A549 (cell line): ENCODE measurements at regions not wholly inside any gene's neighbourhood (a gene's known extent, or its start where the extent isn't known, plus 50 kb on each side); places are given as distances from the start of the nearest gene placed in this dataset.

Source experiments
- ATAC-seq, 2 experiments: fragments of 200-7000 bp in 1 of 2; fragments of >200 bp in 1 of 2; cut with Nextera tagmentation in 1 of 2; cut with Tn5 transposase in 1 of 2; 3 replicates each; pipeline versions ENCODE4 v1.8.0 to v1.9.1; 2018 to 2020; ENCODE audit warnings: mild to moderate bottlenecking in 1 of 2, moderate library complexity in 1 of 2
- CTCF ChIA-PET: fragments of 300-600 bp; sonication (Branson Sonifier 250); formaldehyde crosslinking; extraction: SDS; loops from one replicate; lab custom pipeline; 2021; ENCODE audit warnings: antibody characterized with exemption, inconsistent platforms; lab: Yijun Ruan, JAX
- POLR2A ChIA-PET: fragments of 350-600 bp; formaldehyde crosslinking; extraction: SDS; loops from one replicate; lab custom pipeline; 2021; ENCODE audit warnings: antibody characterized with exemption, inconsistent platforms; lab: Yijun Ruan, JAX
- DNase-seq, 2 experiments: peaks; one replicate each; pipeline versions ENCODE4 v3.0.0 to v3.0.0-alpha.2; 2011 to 2016; ENCODE audit warnings: low read depth in 1 of 2, low spot score in 1 of 2
- FAIRE-seq: peaks from 2 replicates; lab custom pipeline; 2011; peaks lifted over from hg19 to GRCh38; lab: Jason Lieb, UNC
- H3K27ac ChIP-seq, 2 experiments: fragments of >200 bp; sonication (Bioruptor Twin); formaldehyde crosslinking; 3 replicates each; pipeline ENCODE4 v1.5.1; 2016 to 2017
- H3K4me1 ChIP-seq: fragments of >200 bp; sonication (Bioruptor Twin); formaldehyde crosslinking; 3 replicates; pipeline ENCODE4 v1.6.1; 2016
- H3K4me2 ChIP-seq: fragments of >200 bp; sonication (Bioruptor Twin); formaldehyde crosslinking; 3 replicates; pipeline ENCODE4 v1.6.1; 2016
- H3K4me3 ChIP-seq: fragments of >200 bp; sonication (Bioruptor Twin); formaldehyde crosslinking; 3 replicates; pipeline ENCODE4 v1.5.1; 2016
- H3K9me3 ChIP-seq: fragments of >200 bp; sonication (Bioruptor Twin); formaldehyde crosslinking; 3 replicates; pipeline ENCODE4 v1.6.1; 2016
- CBX2 ChIP-seq: fragments of 200-600 bp; sonication (generic); IDR thresholded peaks from 2 replicates; pipeline ENCODE4 v1.6.1; 2016; ENCODE audit warnings: low read depth, mild to moderate bottlenecking, borderline replicate concordance
- CTCF ChIP-seq: fragments of >200 bp; sonication (Bioruptor Twin); formaldehyde crosslinking; IDR thresholded peaks from 3 replicates; pipeline ENCODE4 v1.5.1; 2016
- EHF ChIP-seq: fragments of 250-450 bp; sonication (Bioruptor Pico); IDR thresholded peaks from 2 replicates; pipeline ENCODE4 v1.5.0; 2020; ENCODE audit warnings: mild to moderate bottlenecking
- EHMT2 ChIP-seq: fragments of 200-600 bp; sonication (generic); IDR thresholded peaks from 2 replicates; pipeline ENCODE4 v1.6.1; 2016; ENCODE audit warnings: antibody characterized with exemption, low read depth, mild to moderate bottlenecking, moderate library complexity
- ELK1 ChIP-seq: fragments of 150-350 bp; IDR thresholded peaks from 2 replicates; pipeline ENCODE4 v1.6.1; 2014; ENCODE audit warnings: low read depth, mild to moderate bottlenecking, low read length
- EP300 ChIP-seq, 2 experiments: fragments of >200 bp; sonication (Bioruptor Twin); formaldehyde crosslinking; IDR thresholded peaks; 2 replicates in 1 of 2; 3 replicates in 1 of 2; pipeline ENCODE4 v1.6.1; 2016 to 2017
- GATA3 ChIP-seq: IDR thresholded peaks from 2 replicates; pipeline ENCODE4 v1.6.1; 2012; ENCODE audit warnings: borderline replicate concordance
- HES2 ChIP-seq: fragments of >200 bp; sonication (Bioruptor Twin); formaldehyde crosslinking; IDR thresholded peaks from 2 replicates; pipeline ENCODE4 v1.6.1; 2016
- HEYL ChIP-seq: fragments of 250-450 bp; sonication (Bioruptor Pico); IDR thresholded peaks from 2 replicates; pipeline ENCODE4 v1.8.0; 2021; ENCODE audit warnings: mild to moderate bottlenecking, moderate library complexity
- HMGXB4 ChIP-seq: fragments of 250-450 bp; sonication (Bioruptor Pico); IDR thresholded peaks from 2 replicates; pipeline ENCODE4 v1.5.0; 2021; ENCODE audit warnings: mild to moderate bottlenecking, moderate library complexity, borderline replicate concordance
- HOXA7 ChIP-seq: fragments of 250-450 bp; sonication (Bioruptor Pico); IDR thresholded peaks from 2 replicates; pipeline ENCODE4 v1.5.0; 2020; ENCODE audit warnings: mild to moderate bottlenecking, moderate library complexity
- HOXB13 ChIP-seq: fragments of 250-450 bp; sonication (Bioruptor Pico); IDR thresholded peaks from 2 replicates; pipeline ENCODE4 v1.5.0; 2020; ENCODE audit warnings: low read depth, mild to moderate bottlenecking, moderate library complexity
- JUN ChIP-seq, 2 experiments: fragments of >200 bp; sonication (Bioruptor Twin); formaldehyde crosslinking; IDR thresholded peaks; 2 replicates in 1 of 2; 3 replicates in 1 of 2; pipeline ENCODE4 v1.6.1; 2016 to 2017
- JUNB ChIP-seq: fragments of >200 bp; sonication (Bioruptor Twin); formaldehyde crosslinking; IDR thresholded peaks from 2 replicates; pipeline ENCODE4 v1.6.1; 2016
- KDM1A ChIP-seq: fragments of 200-600 bp; sonication (generic); IDR thresholded peaks from 2 replicates; pipeline ENCODE4 v1.6.1; 2016; ENCODE audit warnings: low read depth, mild to moderate bottlenecking
- NPAS2 ChIP-seq: fragments of 250-450 bp; sonication (Bioruptor Pico); IDR thresholded peaks from 2 replicates; pipeline ENCODE4 v1.8.0; 2022; ENCODE audit warnings: mild to moderate bottlenecking, moderate library complexity, borderline replicate concordance
- ZC3H11A ChIP-seq: fragments of 450-650 bp; IDR thresholded peaks from 2 replicates; pipeline ENCODE4 v1.6.1; 2014; ENCODE audit warnings: antibody characterized with exemption, mild to moderate bottlenecking
- ZFP36 ChIP-seq: fragments of 450-650 bp; IDR thresholded peaks from 2 replicates; pipeline ENCODE4 v1.6.1; 2014; ENCODE audit warnings: borderline replicate concordance; ENCODE audit not compliant: partially characterized antibody
- ZNF302 ChIP-seq: fragments of 250-450 bp; sonication (Bioruptor Pico); IDR thresholded peaks from 2 replicates; pipeline ENCODE4 v1.9.0; 2021; ENCODE audit warnings: inconsistent platforms, mild to moderate bottlenecking, moderate library complexity
- ZSCAN20 ChIP-seq: fragments of 250-450 bp; sonication (Bioruptor Pico); IDR thresholded peaks from 2 replicates; pipeline ENCODE4 v1.8.0; 2022; ENCODE audit warnings: mild to moderate bottlenecking, moderate library complexity
- WGBS: methylation state at CpG from one replicate; pipeline ENCODE4 v1.1.6; 2017; ENCODE audit errors: missing lambda C conversion rate; 5-methylcytosine and 5-hydroxymethylcytosine counted together

- TF ChIP-seq EP300 (IDR thresholded peaks at IDR 0.05) (no peak), HEYL (CRISPR knock-in tag) (no peak), NPAS2 (CRISPR knock-in tag) (no peak), HES2 (no peak)
These were observed 170.4 kb upstream of the MAST4 start (continued) for GRCh38 chr5:66425842-66426241.

GRCh38 chr5:66426259-66427138 is 169.7 kb upstream of the MAST4 start:
- no peak for ATAC-seq
- no peak for DNase-seq
- peaks cover 7% of the 10 kb centered on the region; the same call in 1 of the 3 replicates for H3K9me3 ChIP-seq
- CTCF ChIA-PET, result no interaction called here
- H3K4me1 ChIP-seq, result no peaks in the 10 kb centered on the region
- POLR2A ChIA-PET, result no interaction called here
- no peak overlapping the region for H3K4me2 ChIP-seq
- no peak overlapping the region for H3K27ac ChIP-seq
- FAIRE-seq, result no peak
- 39% methylated on average over 16 of the region's 16 CpGs for WGBS
- no peak for TF ChIP-seq ELK1
- no peak for TF ChIP-seq GATA3
- no peak for TF ChIP-seq CBX2
- TF ChIP-seq ZC3H11A, result no peak
- TF ChIP-seq JUN (IDR thresholded peaks at IDR 0.05), result no peak
- TF ChIP-seq ZFP36, result no peak
- TF ChIP-seq EHF (CRISPR knock-in tag), result no peak
- no peak for TF ChIP-seq KDM1A
- TF ChIP-seq JUNB, result no peak
- no peak for TF ChIP-seq CTCF
- no peak for TF ChIP-seq HOXA7 (CRISPR knock-in tag)
- no peak for TF ChIP-seq HMGXB4 (CRISPR knock-in tag)
- TF ChIP-seq HES2, result no peak
- TF ChIP-seq ZNF302 (CRISPR knock-in tag), result no peak
- TF ChIP-seq EHMT2, result no peak
- TF ChIP-seq HEYL (CRISPR knock-in tag), result no peak
- no peak for TF ChIP-seq HOXB13
- TF ChIP-seq ZSCAN20, result no peak
- no peak overlapping the region for H3K4me3 ChIP-seq
